ENCODE measurements at regions not wholly inside any gene's neighbourhood (a gene's known extent, or its start where the extent isn't known, plus 50 kb on each side); places are given as distances from the start of the nearest gene placed in this dataset.

- Histone ChIP-seq H3K9me3 (no peaks in the 10 kb centered on the region), H3K27me3 (no peaks in the 10 kb centered on the region), H3K4me3 (no peak overlapping the region), H3K4me1 (no peaks in the 10 kb centered on the region), H3K27ac (no peak overlapping the region), H3K36me3 (no peaks in the 10 kb centered on the region)
- ATAC-seq, result no peak
- no peak for TF ChIP-seq CTCF (IDR thresholded peaks at IDR 0.05)
- no peak for DNase-seq
- intact Hi-C loops (cut with DNase I), result no loop called here
These were observed 367.4 kb upstream of the NR5A2 start for GRCh38 chr1:199660071-199660470.

DNA sequence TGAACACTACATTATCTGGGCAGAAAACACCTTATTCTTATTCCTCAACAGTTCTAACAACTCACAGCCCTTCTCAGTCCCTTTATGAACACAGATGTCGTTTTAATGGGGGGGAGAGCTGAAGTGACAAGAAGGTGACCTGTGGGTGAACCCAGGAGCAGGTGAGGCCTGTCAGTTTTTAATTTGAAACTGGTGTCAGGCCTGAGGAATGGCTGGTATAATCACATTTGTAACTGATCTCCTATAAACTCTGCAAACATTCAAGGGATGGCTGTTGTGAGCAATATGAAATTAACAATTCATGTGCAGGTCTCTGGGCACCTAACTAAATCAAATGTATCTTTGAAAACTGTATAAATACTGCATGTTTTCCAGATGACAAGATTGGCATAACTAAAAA lies 362.1 kb upstream of the NR5A2 start:
- H3K27ac ChIP-seq, result no peak overlapping the region
- no peaks in the 10 kb centered on the region for H3K27me3 ChIP-seq
- intact Hi-C loops (cut with DNase I), result no loop called here
- no peaks in the 10 kb centered on the region for H3K9me3 ChIP-seq
- no peak for TF ChIP-seq CTCF (IDR thresholded peaks at IDR 0.05)
- H3K4me1 ChIP-seq, result no peaks in the 10 kb centered on the region
- no peak overlapping the region for H3K4me3 ChIP-seq
- no peak for ATAC-seq
- H3K36me3 ChIP-seq, result no peaks in the 10 kb centered on the region
- DNase-seq, result no peak

- intact Hi-C loops (cut with DNase I), result no loop called here
These were observed 360.4 kb upstream of the NR5A2 start for GRCh38 chr1:199667089-199667488.

DNA sequence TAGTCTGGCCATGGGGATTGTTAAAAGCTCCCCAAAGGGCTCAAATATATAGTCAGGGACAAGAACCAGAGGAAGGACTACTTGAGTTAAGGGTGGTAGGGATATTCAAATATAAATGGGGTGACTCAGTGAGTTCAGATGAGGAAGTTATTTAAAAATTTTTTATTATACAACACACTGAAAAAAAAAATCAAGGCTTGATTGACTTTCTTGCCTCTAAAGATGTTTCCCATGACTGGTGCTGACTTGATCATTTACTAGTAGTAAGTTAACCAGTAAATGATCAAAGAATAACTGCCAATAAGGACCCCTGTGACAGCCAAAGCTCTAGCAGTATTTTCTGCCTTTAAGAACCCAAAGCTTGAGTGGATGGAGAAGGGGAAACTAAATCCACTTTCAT lies 357.6 kb upstream of the NR5A2 start:
- ATAC-seq, result no peak
- H3K9me3 ChIP-seq, result no peaks in the 10 kb centered on the region
- no peak overlapping the region for H3K4me3 ChIP-seq
- no peaks in the 10 kb centered on the region for H3K36me3 ChIP-seq
- H3K4me1 ChIP-seq, result no peaks in the 10 kb centered on the region
- H3K27ac ChIP-seq, result no peak overlapping the region
- intact Hi-C loops (cut with DNase I), result no loop called here
- H3K27me3 ChIP-seq, result no peaks in the 10 kb centered on the region
- DNase-seq, result no peak
- TF ChIP-seq CTCF (IDR thresholded peaks at IDR 0.05), result no peak

More at GRCh38 chr1:199667089-199667488, 360.4 kb upstream of the NR5A2 start:
- no peaks in the 10 kb centered on the region for H3K4me1 ChIP-seq
- peak; percentile 67 for DNase-seq
- H3K36me3 ChIP-seq, result no peaks in the 10 kb centered on the region
- H3K9me3 ChIP-seq, result no peaks in the 10 kb centered on the region
- H3K4me3 ChIP-seq, result no peak overlapping the region
- no peak overlapping the region for H3K27ac ChIP-seq
- ATAC-seq, result peak; percentile 80
- no peak for TF ChIP-seq CTCF (IDR thresholded peaks at IDR 0.05)
- H3K27me3 ChIP-seq, result no peaks in the 10 kb centered on the region

DNA sequence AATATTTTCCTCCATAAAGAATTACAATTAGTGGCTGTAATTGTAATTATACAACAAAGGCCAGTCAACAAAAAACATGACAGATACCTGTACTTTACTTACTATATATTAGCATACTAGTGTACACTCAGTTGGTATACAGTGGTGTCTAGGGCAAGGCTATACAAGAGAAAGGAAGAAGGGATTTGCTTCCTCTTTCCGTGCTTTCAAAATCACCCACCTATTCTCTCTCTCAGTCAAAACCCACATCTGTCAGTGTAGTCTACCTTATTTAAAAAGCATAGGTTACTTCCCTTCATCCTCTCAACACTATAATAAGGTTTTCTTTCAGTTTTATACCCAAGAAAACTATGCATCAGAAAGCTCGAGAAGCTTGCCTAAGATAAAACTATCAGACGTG lies 355.8 kb upstream of the NR5A2 start:
- Histone ChIP-seq H3K27ac (no peak overlapping the region), H3K4me3 (no peak overlapping the region), H3K9me3 (no peaks in the 10 kb centered on the region), H3K27me3 (no peaks in the 10 kb centered on the region), H3K36me3 (no peaks in the 10 kb centered on the region), H3K4me1 (no peaks in the 10 kb centered on the region)
- ATAC-seq, result no peak
- TF ChIP-seq CTCF (IDR thresholded peaks at IDR 0.05), result no peak
- no peak for DNase-seq
- intact Hi-C loops (cut with DNase I), result no loop called here

DNA sequence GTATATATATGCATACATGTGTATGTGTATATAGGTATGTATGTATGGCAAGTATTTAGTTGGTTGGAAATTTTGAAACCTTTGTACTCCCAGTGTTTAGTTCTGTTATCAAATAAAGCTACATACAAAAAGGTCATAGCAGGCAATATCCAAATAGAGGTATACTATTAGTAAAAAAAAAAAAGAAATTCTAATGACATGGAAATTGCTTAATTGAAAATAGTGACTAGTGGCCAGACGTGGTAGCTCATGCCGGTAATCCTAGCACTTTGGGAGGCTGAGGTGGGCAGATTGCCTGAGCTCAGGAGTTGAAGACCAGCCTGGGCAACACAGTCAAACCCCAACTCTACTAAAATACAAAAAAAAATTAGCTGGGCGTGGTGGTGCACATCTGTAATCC lies 351.6 kb upstream of the NR5A2 start:
- Histone ChIP-seq H3K36me3 (no peaks in the 10 kb centered on the region), H3K4me3 (no peak overlapping the region), H3K4me1 (no peaks in the 10 kb centered on the region), H3K27ac (no peak overlapping the region), H3K9me3 (no peaks in the 10 kb centered on the region), H3K27me3 (no peaks in the 10 kb centered on the region)
- ATAC-seq, result no peak
- DNase-seq, result no peak
- TF ChIP-seq CTCF (IDR thresholded peaks at IDR 0.05), result no peak
- intact Hi-C loops (cut with DNase I), result no loop called here

All from upper lobe of right lung (tissue), 1 donor.